GM12872 (cell line): ENCODE measurements at regions not wholly inside any gene's neighbourhood (a gene's known extent, or its start where the extent isn't known, plus 50 kb on each side); places are given as distances from the start of the nearest gene placed in this dataset.

Source experiments
- CTCF ChIP-seq: IDR thresholded peaks from 3 replicates; pipeline ENCODE4 v1.5.1; 2011; ENCODE audit warnings: low read depth, mild to moderate bottlenecking, low read length, moderate library complexity; ENCODE audit not compliant: insufficient read depth

GRCh38 chr4:141540643-141541042 is 95.7 kb upstream of the IL15 start:
- TF ChIP-seq CTCF = no peak

- TF ChIP-seq CTCF = no peak
Observed at GRCh38 chr4:141541851-141542250, 94.5 kb upstream of the IL15 start.

- TF ChIP-seq CTCF = no peak
Observed at GRCh38 chr4:141543176-141543575, 93.2 kb upstream of the IL15 start.

GRCh38 chr4:141543706-141544105 is 92.7 kb upstream of the IL15 start:
- no peak for TF ChIP-seq CTCF

GRCh38 chr4:141548791-141549190 is 87.6 kb upstream of the IL15 start:
- no peak for TF ChIP-seq CTCF

- no peak for TF ChIP-seq CTCF
Observed at GRCh38 chr4:141560056-141560455, 76.3 kb upstream of the IL15 start.

GRCh38 chr4:141562649-141563048 is 73.7 kb upstream of the IL15 start:
- no peak for TF ChIP-seq CTCF

- no peak for TF ChIP-seq CTCF
Observed at GRCh38 chr4:141563723-141564122, 72.7 kb upstream of the IL15 start.
